Suprapubic skin (tissue), 4 donors: ENCODE measurements at regions not wholly inside any gene's neighbourhood (a gene's known extent, or its start where the extent isn't known, plus 50 kb on each side); places are given as distances from the start of the nearest gene placed in this dataset.

ENCODE experiments used
- DNase-seq, 2 donors: peaks; one replicate each; pipeline ENCODE4 v3.0.0-alpha.2; 2019; ENCODE audit warnings: low spot score in 2 of 2
- H3K27ac ChIP-seq: fragments of 200-600 bp; sonication (generic); one replicate; pipeline ENCODE4 v1.5.1; 2019
- H3K27me3 ChIP-seq: fragments of 200-600 bp; sonication (generic); one replicate; pipeline ENCODE4 v1.5.1; 2019
- H3K36me3 ChIP-seq: fragments of 200-600 bp; sonication (generic); one replicate; pipeline ENCODE4 v1.5.1; 2019
- H3K4me1 ChIP-seq: fragments of 200-600 bp; sonication (generic); one replicate; pipeline ENCODE4 v1.5.1; 2019
- H3K4me3 ChIP-seq: fragments of 200-600 bp; sonication (generic); one replicate; pipeline ENCODE4 v1.5.1; 2019; ENCODE audit warnings: mild to moderate bottlenecking
- H3K9me3 ChIP-seq: fragments of 200-600 bp; sonication (generic); one replicate; pipeline ENCODE4 v1.5.1; 2019
- EP300 ChIP-seq: sonication (generic); formaldehyde crosslinking; IDR thresholded peaks from one replicate; pipeline ENCODE4 v1.6.1; 2017; ENCODE audit warnings: antibody characterized with exemption
- POLR2A ChIP-seq, 2 donors: fragments of 450-650 bp; IDR thresholded peaks; one replicate each; pipeline ENCODE4 v1.6.1; 2017; ENCODE audit warnings: antibody characterized with exemption in 2 of 2, mild to moderate bottlenecking in 2 of 2, moderate library complexity in 2 of 2
- POLR2AphosphoS5 ChIP-seq, 3 donors: sonication (generic); formaldehyde crosslinking; IDR thresholded peaks; one replicate each; pipeline ENCODE4 v1.6.1; 2017; ENCODE audit warnings: antibody characterized with exemption in 3 of 3
- WGBS: methylation state at CpG from one replicate; pipeline ENCODE4 v1.1.5; 2018; 5-methylcytosine and 5-hydroxymethylcytosine counted together
- TF ChIP-seq, protein P1 (sequence below), 2 donors: fragments of 200-600 bp in 1 of 2; fragments of 450-650 bp in 1 of 2; sonication (generic) in 1 of 2; IDR thresholded peaks; one replicate each; pipeline ENCODE4 v1.5.1; 2016 to 2019; ENCODE audit warnings: antibody characterized with exemption in 2 of 2, mild to moderate bottlenecking in 1 of 2, moderate library complexity in 1 of 2

DNA sequence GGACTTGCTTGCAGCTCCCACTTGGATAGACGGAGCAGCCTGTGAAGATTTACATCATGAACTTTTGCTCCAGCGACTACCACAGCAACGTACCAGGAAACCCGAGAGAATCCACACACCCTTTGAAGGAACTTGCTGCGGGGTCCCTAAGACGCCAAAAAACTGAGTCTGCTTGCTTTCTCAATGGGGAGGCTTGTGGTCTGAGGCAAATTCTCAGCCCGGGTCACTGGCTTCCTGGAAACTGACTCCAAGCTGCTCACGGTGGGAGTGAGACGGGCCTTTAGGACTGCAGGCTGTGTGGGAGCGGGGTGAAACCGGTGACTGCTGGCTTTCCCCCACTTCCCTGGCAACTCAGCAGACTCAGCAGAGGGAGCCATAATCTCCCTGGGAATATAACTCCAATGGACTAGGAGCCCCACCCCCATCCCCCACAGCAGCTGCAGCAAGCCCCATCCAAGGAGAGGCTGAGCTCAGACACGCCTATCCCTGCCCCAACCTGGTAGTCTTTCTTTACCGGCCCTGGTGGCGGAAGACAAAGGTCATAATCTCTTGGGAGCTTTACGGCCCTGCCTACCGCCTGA lies 466.0 kb downstream of the CAAP1 start:
- no peaks in the 10 kb centered on the region for H3K9me3 ChIP-seq
- no peak overlapping the region for H3K4me3 ChIP-seq
- no peaks in the 10 kb centered on the region for H3K27me3 ChIP-seq
- WGBS = 83% methylated on average over 12 of the region's 16 CpGs
- no peak overlapping the region for H3K27ac ChIP-seq
- H3K4me1 ChIP-seq = no peaks in the 10 kb centered on the region
- TF ChIP-seq POLR2A (IDR thresholded peaks at IDR 0.05) (no peak), POLR2AphosphoS5 (IDR thresholded peaks at IDR 0.05) (no peak), EP300 (no peak)
- TF ChIP-seq, protein P1, sequence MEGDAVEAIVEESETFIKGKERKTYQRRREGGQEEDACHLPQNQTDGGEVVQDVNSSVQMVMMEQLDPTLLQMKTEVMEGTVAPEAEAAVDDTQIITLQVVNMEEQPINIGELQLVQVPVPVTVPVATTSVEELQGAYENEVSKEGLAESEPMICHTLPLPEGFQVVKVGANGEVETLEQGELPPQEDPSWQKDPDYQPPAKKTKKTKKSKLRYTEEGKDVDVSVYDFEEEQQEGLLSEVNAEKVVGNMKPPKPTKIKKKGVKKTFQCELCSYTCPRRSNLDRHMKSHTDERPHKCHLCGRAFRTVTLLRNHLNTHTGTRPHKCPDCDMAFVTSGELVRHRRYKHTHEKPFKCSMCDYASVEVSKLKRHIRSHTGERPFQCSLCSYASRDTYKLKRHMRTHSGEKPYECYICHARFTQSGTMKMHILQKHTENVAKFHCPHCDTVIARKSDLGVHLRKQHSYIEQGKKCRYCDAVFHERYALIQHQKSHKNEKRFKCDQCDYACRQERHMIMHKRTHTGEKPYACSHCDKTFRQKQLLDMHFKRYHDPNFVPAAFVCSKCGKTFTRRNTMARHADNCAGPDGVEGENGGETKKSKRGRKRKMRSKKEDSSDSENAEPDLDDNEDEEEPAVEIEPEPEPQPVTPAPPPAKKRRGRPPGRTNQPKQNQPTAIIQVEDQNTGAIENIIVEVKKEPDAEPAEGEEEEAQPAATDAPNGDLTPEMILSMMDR (IDR thresholded peaks at IDR 0.05) = no peak
- H3K36me3 ChIP-seq = no peaks in the 10 kb centered on the region
- no peak for DNase-seq

- DNase-seq = no peak
- Histone ChIP-seq H3K4me3 (no peak overlapping the region), H3K9me3 (no peaks in the 10 kb centered on the region), H3K27ac (no peak overlapping the region), H3K4me1 (no peaks in the 10 kb centered on the region), H3K27me3 (no peaks in the 10 kb centered on the region), H3K36me3 (no peaks in the 10 kb centered on the region)
- TF ChIP-seq, protein P1 (IDR thresholded peaks at IDR 0.05) = no peak
- TF ChIP-seq POLR2AphosphoS5 (IDR thresholded peaks at IDR 0.05) (no peak), EP300 (no peak), POLR2A (IDR thresholded peaks at IDR 0.05) (no peak)
- 67% methylated on average over 3 of the region's 3 CpGs for WGBS
These were observed 474.1 kb downstream of the CAAP1 start for GRCh38 chr9:26418480-26418879.

- no peak overlapping the region for H3K27ac ChIP-seq
- no peaks in the 10 kb centered on the region for H3K4me1 ChIP-seq
- H3K27me3 ChIP-seq = no peaks in the 10 kb centered on the region
- H3K9me3 ChIP-seq = no peaks in the 10 kb centered on the region
- TF ChIP-seq POLR2A (IDR thresholded peaks at IDR 0.05) (no peak), POLR2AphosphoS5 (IDR thresholded peaks at IDR 0.05) (no peak), EP300 (no peak)
- TF ChIP-seq, protein P1 (IDR thresholded peaks at IDR 0.05) = no peak
- no peak for DNase-seq
- H3K36me3 ChIP-seq = no peaks in the 10 kb centered on the region
- no peak overlapping the region for H3K4me3 ChIP-seq
- WGBS = 73% methylated on average over 3 of the region's 3 CpGs
These were observed 477.1 kb downstream of the CAAP1 start for GRCh38 chr9:26415528-26415927.

DNA sequence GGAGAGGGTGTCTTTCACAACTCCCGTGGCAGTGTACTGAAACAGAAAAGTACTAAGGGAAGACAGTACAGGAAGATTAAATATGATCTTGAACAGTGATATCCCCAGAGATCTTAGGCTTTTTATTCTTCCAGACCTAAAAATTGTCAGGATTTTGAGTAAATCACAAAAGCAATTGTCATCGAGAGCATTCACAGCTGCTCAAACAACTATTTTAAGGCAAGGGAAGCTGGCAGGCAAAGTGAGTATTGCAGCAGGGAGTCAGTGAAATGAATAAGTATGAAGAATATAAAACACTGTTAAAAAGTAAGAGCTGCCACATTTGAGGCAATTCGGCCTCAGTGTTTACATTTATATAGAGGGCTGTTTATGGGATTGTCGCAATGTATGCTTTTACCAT lies 479.0 kb downstream of the CAAP1 start:
- Histone ChIP-seq H3K27ac (no peak overlapping the region), H3K4me3 (no peak overlapping the region), H3K9me3 (no peaks in the 10 kb centered on the region), H3K36me3 (no peaks in the 10 kb centered on the region), H3K4me1 (no peaks in the 10 kb centered on the region), H3K27me3 (no peaks in the 10 kb centered on the region)
- TF ChIP-seq EP300 = no peak
- TF ChIP-seq, protein P1 (IDR thresholded peaks at IDR 0.05) = no peak
- DNase-seq = no peak
- WGBS = 64% methylated on average over 4 of the region's 4 CpGs

DNA sequence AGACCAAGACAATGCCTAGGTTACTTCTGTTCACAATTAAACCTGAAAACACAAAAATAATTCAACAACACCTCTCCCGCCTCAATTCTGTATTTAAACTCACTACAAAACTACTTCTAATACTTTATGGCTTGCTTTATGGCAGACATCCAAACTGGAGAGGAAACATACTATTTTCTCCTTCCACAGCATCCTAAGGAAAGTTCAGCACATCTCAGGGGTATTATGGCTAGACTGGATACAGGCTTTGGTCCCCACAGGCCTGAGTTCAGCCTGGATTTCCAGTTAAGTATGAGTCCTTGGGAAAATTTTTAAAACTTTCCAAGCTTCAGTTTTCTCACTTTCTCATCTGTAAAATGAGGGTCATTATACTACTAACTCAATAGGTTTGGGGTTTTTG lies 480.2 kb downstream of the CAAP1 start:
- no peaks in the 10 kb centered on the region for H3K27me3 ChIP-seq
- H3K27ac ChIP-seq = no peak overlapping the region
- no peak for DNase-seq
- no peaks in the 10 kb centered on the region for H3K36me3 ChIP-seq
- WGBS = 69% methylated on average over 1 of the region's 1 CpG
- no peaks in the 10 kb centered on the region for H3K4me1 ChIP-seq
- no peaks in the 10 kb centered on the region for H3K9me3 ChIP-seq
- H3K4me3 ChIP-seq = no peak overlapping the region
- TF ChIP-seq EP300 = no peak
- TF ChIP-seq POLR2A (IDR thresholded peaks at IDR 0.05) = no peak
- TF ChIP-seq, protein P1 (IDR thresholded peaks at IDR 0.05) = no peak
- TF ChIP-seq POLR2AphosphoS5 (IDR thresholded peaks at IDR 0.05) = no peak
